Cardiac muscle cell (in vitro differentiated cells and primary cell): ENCODE measurements at regions not wholly inside any gene's neighbourhood (a gene's known extent, or its start where the extent isn't known, plus 50 kb on each side); places are given as distances from the start of the nearest gene placed in this dataset.
"Not testable (repeated sequence)": the region's sequence is repeated elsewhere in the genome, so short reads cannot be mapped to it uniquely, and the experiment has no call there.

Source experiments
- DNase-seq, 2 donors: peaks; one replicate each; pipeline versions ENCODE4 v3.0.0 to v3.0.0-alpha.2; 2010 to 2017; ENCODE audit warnings: low read depth in 1 of 2, low spot score in 1 of 2
- H3K27ac ChIP-seq: fragments of 200-600 bp; sonication (generic); 2 replicates; pipeline ENCODE4 v1.5.1; 2016
- H3K27me3 ChIP-seq: fragments of 200-600 bp; sonication (generic); 2 replicates; pipeline ENCODE4 v1.6.0; 2016; ENCODE audit warnings: control low read depth
- H3K36me3 ChIP-seq: fragments of 200-600 bp; sonication (generic); 2 replicates; pipeline ENCODE4 v1.5.1; 2016; ENCODE audit warnings: control low read depth
- H3K4me1 ChIP-seq: fragments of 200-600 bp; sonication (generic); 2 replicates; pipeline ENCODE4 v1.8.1; 2017; ENCODE audit warnings: low read depth, mild to moderate bottlenecking, mixed run types
- H3K4me3 ChIP-seq: fragments of 200-600 bp; sonication (generic); 2 replicates; pipeline ENCODE4 v1.5.1; 2016; ENCODE audit warnings: mild to moderate bottlenecking
- H3K9me3 ChIP-seq: fragments of 200-600 bp; sonication (generic); 2 replicates; pipeline ENCODE4 v1.5.1; 2017; ENCODE audit warnings: low read depth, mild to moderate bottlenecking, control low read depth
- TF ChIP-seq, protein P1 (sequence below): IDR thresholded peaks from 2 replicates; pipeline ENCODE4 v1.5.1; 2012; ENCODE audit warnings: low read depth, mild to moderate bottlenecking, low read length

GRCh38 chr2:21194147-21194546 lies 70.4 kb downstream of the TDRD15 start:
- Histone ChIP-seq H3K4me3 (no peak overlapping the region), H3K27ac (no peak overlapping the region), H3K36me3 (no peaks in the 10 kb centered on the region), H3K27me3 (no peaks in the 10 kb centered on the region), H3K9me3 (no peaks in the 10 kb centered on the region), H3K4me1 (peaks cover 10% of the 10 kb centered on the region)
- no peak for DNase-seq
- TF ChIP-seq, protein P1, sequence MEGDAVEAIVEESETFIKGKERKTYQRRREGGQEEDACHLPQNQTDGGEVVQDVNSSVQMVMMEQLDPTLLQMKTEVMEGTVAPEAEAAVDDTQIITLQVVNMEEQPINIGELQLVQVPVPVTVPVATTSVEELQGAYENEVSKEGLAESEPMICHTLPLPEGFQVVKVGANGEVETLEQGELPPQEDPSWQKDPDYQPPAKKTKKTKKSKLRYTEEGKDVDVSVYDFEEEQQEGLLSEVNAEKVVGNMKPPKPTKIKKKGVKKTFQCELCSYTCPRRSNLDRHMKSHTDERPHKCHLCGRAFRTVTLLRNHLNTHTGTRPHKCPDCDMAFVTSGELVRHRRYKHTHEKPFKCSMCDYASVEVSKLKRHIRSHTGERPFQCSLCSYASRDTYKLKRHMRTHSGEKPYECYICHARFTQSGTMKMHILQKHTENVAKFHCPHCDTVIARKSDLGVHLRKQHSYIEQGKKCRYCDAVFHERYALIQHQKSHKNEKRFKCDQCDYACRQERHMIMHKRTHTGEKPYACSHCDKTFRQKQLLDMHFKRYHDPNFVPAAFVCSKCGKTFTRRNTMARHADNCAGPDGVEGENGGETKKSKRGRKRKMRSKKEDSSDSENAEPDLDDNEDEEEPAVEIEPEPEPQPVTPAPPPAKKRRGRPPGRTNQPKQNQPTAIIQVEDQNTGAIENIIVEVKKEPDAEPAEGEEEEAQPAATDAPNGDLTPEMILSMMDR: no peak

DNA sequence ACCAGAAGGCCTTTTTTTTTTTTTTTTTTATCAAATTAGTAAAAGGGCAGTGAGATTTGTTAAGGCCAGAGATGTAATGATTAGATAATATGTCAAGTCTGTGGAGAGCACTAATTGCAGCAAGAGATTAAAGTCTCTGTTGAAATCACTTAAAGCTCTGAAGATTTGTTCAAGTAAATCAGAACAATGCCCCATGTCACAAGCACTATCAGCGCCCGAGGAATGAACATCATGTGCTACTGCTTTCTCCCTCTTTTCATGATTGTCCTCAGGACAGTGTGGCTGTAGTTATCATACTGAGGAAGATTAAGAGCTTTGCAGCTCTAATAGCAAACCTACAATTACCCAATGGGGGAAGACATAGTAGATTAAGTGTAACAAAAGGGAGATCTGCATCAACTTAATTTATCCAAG lies 71.1 kb downstream of the TDRD15 start:
- no peaks in the 10 kb centered on the region for H3K36me3 ChIP-seq
- peaks cover 10% of the 10 kb centered on the region for H3K4me1 ChIP-seq
- TF ChIP-seq, protein P1: no peak
- no peak overlapping the region for H3K27ac ChIP-seq
- H3K4me3 ChIP-seq: no peak overlapping the region
- no peaks in the 10 kb centered on the region for H3K9me3 ChIP-seq
- DNase-seq: no peak
- H3K27me3 ChIP-seq: no peaks in the 10 kb centered on the region

DNA sequence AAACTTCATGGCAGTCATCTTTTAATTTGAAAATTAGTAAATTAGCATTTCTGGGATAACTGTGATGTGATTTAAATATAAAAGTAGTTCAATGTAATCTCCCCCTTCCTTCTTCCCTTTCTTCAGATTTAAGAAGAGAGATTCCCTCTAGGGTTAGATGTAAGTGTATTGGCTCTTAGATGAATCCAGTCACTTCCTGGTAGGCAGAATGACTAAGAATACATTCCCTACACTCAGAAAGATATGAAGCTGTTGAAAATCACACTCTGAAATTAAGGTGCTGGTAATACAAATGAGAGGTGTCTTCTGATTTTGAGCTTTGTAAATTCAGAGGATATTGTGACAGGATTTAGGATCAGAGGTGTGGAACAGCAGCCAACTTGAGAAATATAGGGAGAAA lies 71.6 kb downstream of the TDRD15 start:
- TF ChIP-seq, protein P1: no peak
- Histone ChIP-seq H3K4me3 (no peak overlapping the region), H3K27me3 (no peaks in the 10 kb centered on the region), H3K9me3 (no peaks in the 10 kb centered on the region), H3K27ac (no peak overlapping the region), H3K4me1 (peaks cover 10% of the 10 kb centered on the region), H3K36me3 (no peaks in the 10 kb centered on the region)
- no peak for DNase-seq

DNA sequence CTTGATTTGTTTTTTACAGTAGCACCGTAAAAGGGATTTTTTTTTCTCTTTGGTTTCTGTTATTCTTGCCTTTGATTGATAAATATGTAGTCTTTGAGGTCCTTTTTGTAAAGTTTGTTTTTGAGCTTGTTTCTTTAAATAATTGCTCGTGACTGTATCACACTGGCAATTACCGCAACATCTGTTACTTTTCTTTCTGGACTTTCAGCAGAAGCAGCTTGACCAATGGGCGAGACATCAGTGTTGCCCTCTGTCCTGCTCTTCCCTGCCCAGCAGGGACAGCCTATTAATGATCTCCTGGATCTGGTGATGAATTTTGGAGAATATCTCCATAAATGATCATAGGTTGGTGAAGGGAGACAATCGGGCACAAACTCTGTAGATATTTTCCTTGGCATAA lies 74.9 kb downstream of the TDRD15 start:
- Histone ChIP-seq H3K4me1 (peaks cover 10% of the 10 kb centered on the region), H3K27me3 (no peaks in the 10 kb centered on the region), H3K27ac (no peak overlapping the region), H3K36me3 (no peaks in the 10 kb centered on the region), H3K4me3 (no peak overlapping the region), H3K9me3 (no peaks in the 10 kb centered on the region)
- TF ChIP-seq, protein P1: no peak
- no peak for DNase-seq

- no peak overlapping the region for H3K4me3 ChIP-seq
- no peaks in the 10 kb centered on the region for H3K9me3 ChIP-seq
- no peak for DNase-seq
- H3K27ac ChIP-seq: no peak overlapping the region
- TF ChIP-seq, protein P1: no peak
- no peaks in the 10 kb centered on the region for H3K27me3 ChIP-seq
- H3K4me1 ChIP-seq: no peaks in the 10 kb centered on the region
- no peaks in the 10 kb centered on the region for H3K36me3 ChIP-seq
These were observed 80.2 kb downstream of the TDRD15 start for GRCh38 chr2:21203976-21204375.

GRCh38 chr2:21214085-21214484 lies 90.3 kb downstream of the TDRD15 start:
- not testable (repeated sequence) for H3K36me3 ChIP-seq, H3K9me3 ChIP-seq, H3K4me1 ChIP-seq, H3K27ac ChIP-seq, H3K27me3 ChIP-seq, DNase-seq, H3K4me3 ChIP-seq
